ENCODE measurements at regions not wholly inside any gene's neighbourhood (a gene's known extent, or its start where the extent isn't known, plus 50 kb on each side); places are given as distances from the start of the nearest gene placed in this dataset.
A peak's percentile ranks its signal among the peaks of the same experiment; 100 is the strongest.
"Not testable (repeated sequence)": the region's sequence is repeated elsewhere in the genome, so short reads cannot be mapped to it uniquely, and the experiment has no call there.

DNA sequence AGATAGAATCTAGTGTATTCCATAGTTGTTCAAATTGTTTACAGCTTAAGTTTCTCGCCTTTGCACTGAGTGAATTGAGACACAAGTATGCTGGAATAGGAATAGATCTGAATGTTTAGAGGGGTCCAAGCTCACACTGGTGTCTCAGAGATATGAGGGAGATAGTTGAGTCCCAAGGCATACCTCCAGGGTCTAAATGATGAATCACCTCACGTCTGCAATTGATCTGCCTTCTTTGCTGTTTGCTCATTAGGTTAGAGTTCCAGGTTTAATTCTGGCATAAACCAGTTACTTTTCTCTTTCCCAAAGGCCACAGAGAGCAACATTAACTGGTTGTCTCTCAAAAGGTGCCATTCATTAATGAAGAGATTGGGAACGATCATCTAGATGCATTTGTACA lies 106.3 kb upstream of the MME start:
- no peak for DNase-seq

DNA sequence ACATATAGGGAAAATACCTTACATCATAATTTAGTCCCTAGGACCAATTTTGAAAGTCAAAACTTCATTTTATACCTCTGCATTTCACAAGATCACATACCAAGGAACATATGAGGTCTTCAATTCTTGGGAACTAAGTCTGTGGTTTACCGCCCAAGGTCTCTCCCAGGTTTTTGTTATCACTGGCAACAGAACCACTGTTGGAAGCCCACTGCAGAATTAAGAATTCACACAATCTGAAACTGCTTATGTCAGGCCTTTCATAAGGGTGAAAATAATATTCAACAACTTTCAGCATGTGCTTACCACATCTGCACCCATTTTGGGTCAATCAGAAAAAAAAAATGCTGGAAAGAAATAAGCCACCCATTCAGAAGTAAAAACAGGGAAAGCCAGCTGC lies 107.2 kb upstream of the MME start:
- DNase-seq = no peak

GRCh38 chr3:154971771-154972326 lies 108.3 kb upstream of the MME start:
- no peak for DNase-seq

GRCh38 chr3:154971341-154971740 lies 108.8 kb upstream of the MME start:
- DNase-seq = no peak

- no peak for DNase-seq
These were observed 109.3 kb upstream of the MME start for GRCh38 chr3:154970797-154971196.

DNA sequence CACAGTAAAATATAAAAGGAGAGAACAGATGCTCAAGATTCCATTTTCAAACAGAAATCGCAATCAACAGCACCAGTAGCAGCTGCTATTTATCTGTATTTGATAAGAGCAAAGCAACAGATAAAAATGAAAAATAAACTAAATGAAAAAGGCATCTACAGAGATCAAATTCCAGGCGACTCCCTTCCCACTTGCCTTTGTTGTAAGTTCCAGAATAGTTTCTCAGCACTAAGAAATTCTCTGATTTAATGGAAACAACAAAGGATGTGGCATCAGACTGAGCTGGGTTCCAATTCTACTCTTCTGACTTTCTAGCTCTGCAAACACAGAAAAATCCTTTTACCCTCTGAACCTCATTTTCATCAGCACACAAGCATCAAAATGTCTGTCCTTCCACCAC lies 110.8 kb upstream of the MME start:
- no peak for DNase-seq

- DNase-seq = no peak
These were observed 113.0 kb upstream of the MME start for GRCh38 chr3:154967090-154967489.

GRCh38 chr3:154956815-154957214 lies 123.3 kb upstream of the MME start:
- no peak for DNase-seq

DNA sequence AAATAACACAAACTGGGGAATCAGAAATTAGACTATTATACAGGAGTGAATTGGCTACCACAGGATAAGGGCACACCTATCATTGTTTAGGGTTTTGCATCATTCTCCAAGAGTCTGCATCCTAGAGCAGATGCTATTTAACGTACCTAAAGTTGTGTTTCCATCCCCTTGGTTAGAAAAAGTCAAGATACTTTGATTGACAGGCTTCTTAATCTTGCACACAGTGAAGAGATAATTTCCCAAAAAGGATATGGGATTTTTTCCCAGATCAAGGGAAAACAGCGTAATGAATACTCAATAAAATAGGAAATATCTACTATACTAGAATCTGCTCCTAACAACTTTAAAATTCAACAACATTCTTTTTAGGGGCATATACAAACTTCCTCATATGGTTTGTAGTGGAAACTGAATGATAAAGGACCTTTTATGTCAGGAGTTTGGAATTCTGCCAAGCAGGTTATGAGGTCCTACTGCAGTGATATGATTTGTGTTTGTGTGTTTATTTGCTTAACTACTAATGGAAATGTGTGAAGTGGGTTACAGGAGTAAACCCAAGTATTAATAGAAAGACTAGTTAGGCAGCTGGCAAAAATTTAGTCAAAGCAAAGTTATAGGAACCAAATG lies 124.1 kb upstream of the MME start:
- DNase-seq = no peak

- DNase-seq = no peak
These were observed 125.4 kb upstream of the MME start for GRCh38 chr3:154954757-154955156.

GRCh38 chr3:154953538-154953937 lies 126.6 kb upstream of the MME start:
- DNase-seq = no peak

DNA sequence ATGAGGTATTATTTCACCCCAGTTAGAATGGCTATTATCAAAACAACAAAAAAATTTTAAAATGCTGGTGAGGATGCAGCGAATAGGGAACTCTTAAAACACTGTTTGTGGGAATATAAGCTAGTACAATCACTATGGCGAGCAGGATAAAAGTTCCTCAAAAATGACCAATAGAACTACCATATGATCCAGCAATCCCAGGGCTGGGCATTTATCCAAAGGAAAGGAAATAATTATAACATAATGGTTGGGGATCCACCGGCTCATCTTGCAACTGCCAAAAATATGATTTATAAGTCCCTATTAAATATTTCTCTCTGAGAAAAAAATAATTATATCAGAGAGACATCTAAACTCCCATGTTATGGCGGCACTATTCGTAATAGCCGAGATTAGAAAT lies 127.6 kb upstream of the MME start:
- DNase-seq = no peak

DNA sequence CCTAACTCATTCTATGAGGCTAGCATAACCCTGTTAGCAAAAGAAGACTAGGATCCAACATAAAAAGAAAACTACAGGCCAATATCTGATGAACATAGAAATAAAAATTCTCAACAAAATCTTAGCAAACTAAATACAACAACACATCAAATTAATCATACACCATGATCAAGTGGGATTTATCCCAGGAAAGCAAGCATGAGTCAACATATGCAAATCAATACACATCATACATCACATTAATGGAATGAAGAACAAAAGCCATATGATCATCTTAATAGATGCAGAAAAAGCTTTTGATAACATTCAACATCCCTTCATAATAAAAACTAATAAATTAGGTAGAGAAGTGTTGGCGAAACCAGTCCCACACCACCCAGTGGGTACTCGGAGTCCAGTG lies 136.1 kb upstream of the MME start:
- DNase-seq = no peak

GRCh38 chr3:154942827-154943226 lies 137.3 kb upstream of the MME start:
- no peak for DNase-seq

DNA sequence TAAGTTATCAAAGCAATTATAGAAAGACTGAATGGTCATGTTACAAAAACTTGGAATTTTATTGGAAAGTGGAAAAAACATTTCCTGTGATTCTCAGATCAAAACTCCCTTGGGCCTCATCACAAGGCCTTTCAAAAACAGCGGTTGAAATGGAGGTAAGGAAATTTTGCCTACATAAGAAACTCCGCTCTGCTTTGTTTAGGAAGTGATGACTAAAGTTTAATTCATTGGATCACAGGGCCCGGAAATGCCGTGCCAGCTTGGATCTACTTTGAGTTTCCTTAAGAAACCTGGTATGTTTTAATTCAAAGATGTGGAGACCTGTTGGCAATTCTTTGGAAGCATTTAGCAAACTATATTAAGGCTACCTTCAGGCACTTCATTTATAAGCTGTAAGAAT lies 143.9 kb upstream of the MME start:
- no peak for DNase-seq

DNA sequence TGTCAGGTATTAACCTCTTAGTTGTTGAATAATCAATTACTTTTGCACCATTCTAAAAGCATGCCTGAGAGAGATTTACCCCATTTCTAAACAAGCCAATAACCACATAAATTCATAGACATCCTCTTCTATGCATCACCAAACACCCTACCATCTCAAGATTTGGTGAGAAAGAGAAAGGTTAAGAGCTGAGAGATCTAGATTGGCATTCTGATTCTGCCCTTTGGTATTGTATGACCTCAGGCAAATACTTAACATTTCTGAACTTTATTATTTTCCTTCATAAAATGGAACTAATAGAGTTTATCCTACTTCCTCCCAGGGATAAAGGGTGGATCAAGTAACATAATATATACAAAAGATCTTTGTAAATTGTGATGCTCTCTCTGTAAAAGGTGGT lies 146.5 kb upstream of the MME start:
- no peak for DNase-seq

- DNase-seq = no peak
These were observed 147.5 kb upstream of the MME start for GRCh38 chr3:154932633-154933032.

DNA sequence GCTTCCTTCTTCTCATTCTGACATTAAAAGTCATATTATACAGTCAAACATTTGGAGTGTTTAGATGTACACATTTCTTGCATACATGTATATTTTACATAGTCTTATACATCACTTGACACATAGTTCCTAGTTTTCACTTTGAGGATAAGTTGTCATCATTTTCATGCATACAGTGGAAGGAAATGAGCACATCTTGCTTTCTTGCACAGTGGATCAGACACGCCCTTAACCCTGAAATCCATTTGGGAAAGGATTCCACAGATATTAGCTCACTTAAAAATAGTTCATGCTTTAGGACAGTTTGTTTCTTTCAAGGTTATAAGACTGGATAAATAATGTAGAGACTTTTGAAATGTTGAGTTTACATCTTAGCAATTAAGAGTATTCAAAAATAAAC lies 148.6 kb upstream of the MME start:
- no peak for DNase-seq

GRCh38 chr3:154926721-154927120 lies 153.4 kb upstream of the MME start:
- no peak for DNase-seq

GRCh38 chr3:154921351-154921750 lies 158.8 kb upstream of the MME start:
- no peak for DNase-seq

- DNase-seq = no peak
These were observed 160.9 kb upstream of the MME start for GRCh38 chr3:154919226-154919625.

GRCh38 chr3:154904328-154904727 lies 175.8 kb upstream of the MME start:
- peak; percentile 4 for DNase-seq

DNA sequence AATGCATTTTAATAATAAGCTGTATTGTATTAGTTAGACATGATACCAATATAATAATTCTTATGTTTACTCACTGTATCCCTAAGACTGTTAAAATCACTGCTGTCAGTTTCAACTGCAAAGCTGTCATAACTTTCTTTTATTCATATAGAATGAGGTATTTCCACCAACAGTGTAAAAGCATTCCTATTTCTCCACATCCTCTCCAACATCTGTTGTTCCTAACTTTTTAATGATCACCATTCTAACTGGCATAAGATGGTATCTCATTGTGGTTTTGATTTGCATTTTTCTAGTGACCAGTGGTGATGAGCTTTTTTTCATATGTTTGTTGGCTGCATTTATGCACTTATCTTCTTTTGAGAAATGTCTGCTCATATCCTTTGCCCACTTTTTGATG lies 177.6 kb upstream of the MME start:
- not testable (repeated sequence) for DNase-seq

DNA sequence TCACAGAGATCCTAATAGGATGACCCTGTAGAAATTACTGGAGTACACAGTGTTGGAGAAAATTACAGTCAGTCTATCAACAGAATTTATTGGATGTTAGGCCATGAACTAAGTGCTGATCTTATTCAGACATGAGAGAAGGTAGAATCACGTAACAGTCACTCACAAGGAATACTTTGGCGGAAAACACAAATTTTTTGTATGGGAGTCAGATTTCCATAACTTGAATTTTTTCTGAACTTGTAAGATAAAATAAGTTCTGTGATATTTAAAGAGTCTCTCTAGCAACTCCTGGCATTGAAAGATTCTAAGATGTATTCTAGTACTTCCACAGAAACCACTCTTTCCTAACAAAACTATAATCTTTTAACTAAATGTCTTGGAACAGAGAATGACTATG lies 178.8 kb upstream of the MME start:
- no peak for DNase-seq

DNA sequence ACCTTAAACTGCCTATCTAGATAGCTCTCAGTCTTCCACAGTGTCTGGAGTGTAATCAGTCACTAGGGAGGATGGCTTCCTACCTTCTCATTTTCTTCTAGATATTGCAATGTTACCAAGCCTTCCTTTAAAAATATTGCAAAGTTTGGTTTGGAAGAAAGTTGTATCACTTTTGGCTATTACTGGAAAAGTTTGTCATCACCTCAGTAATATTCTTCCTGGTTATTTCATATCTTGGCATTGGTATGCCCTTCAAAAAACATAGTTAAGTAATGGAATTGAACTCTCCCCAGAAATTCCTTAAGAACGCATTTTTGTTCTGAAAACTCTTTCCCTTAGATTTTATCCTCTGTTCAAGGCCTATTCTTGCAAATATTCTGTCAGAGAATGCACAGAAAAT lies 179.3 kb upstream of the MME start:
- DNase-seq = no peak

GRCh38 chr3:154898916-154899315 lies 181.2 kb upstream of the MME start:
- no peak for DNase-seq
